Cardiac muscle cell (in vitro differentiated cells and primary cell): ENCODE measurements at regions not wholly inside any gene's neighbourhood (a gene's known extent, or its start where the extent isn't known, plus 50 kb on each side); places are given as distances from the start of the nearest gene placed in this dataset.
A peak's percentile ranks its signal among the peaks of the same experiment; 100 is the strongest.
"Not testable (repeated sequence)": the region's sequence is repeated elsewhere in the genome, so short reads cannot be mapped to it uniquely, and the experiment has no call there.

ENCODE experiments used
- DNase-seq, 2 donors: peaks; one replicate each; pipeline versions ENCODE4 v3.0.0 to v3.0.0-alpha.2; 2010 to 2017; ENCODE audit warnings: low read depth in 1 of 2, low spot score in 1 of 2
- H3K27ac ChIP-seq: fragments of 200-600 bp; sonication (generic); 2 replicates; pipeline ENCODE4 v1.5.1; 2016
- H3K27me3 ChIP-seq: fragments of 200-600 bp; sonication (generic); 2 replicates; pipeline ENCODE4 v1.6.0; 2016; ENCODE audit warnings: control low read depth
- H3K36me3 ChIP-seq: fragments of 200-600 bp; sonication (generic); 2 replicates; pipeline ENCODE4 v1.5.1; 2016; ENCODE audit warnings: control low read depth
- H3K4me1 ChIP-seq: fragments of 200-600 bp; sonication (generic); 2 replicates; pipeline ENCODE4 v1.8.1; 2017; ENCODE audit warnings: low read depth, mild to moderate bottlenecking, mixed run types
- H3K4me3 ChIP-seq: fragments of 200-600 bp; sonication (generic); 2 replicates; pipeline ENCODE4 v1.5.1; 2016; ENCODE audit warnings: mild to moderate bottlenecking
- H3K9me3 ChIP-seq: fragments of 200-600 bp; sonication (generic); 2 replicates; pipeline ENCODE4 v1.5.1; 2017; ENCODE audit warnings: low read depth, mild to moderate bottlenecking, control low read depth
- CTCF ChIP-seq: IDR thresholded peaks from 2 replicates; pipeline ENCODE4 v1.5.1; 2012; ENCODE audit warnings: low read depth, mild to moderate bottlenecking, low read length

GRCh38 chr5:67921004-67921601 is 294.5 kb upstream of the PIK3R1 start:
- no peak for DNase-seq
- no peak for TF ChIP-seq CTCF
- no peak overlapping the region for H3K27ac ChIP-seq

GRCh38 chr5:67919532-67919931 is 296.0 kb upstream of the PIK3R1 start:
- not testable (repeated sequence) for H3K36me3 ChIP-seq, H3K27me3 ChIP-seq, DNase-seq, H3K4me1 ChIP-seq, H3K9me3 ChIP-seq, H3K4me3 ChIP-seq, H3K27ac ChIP-seq

More at GRCh38 chr5:67921004-67921601, 294.5 kb upstream of the PIK3R1 start:
- H3K4me3 ChIP-seq: no peak overlapping the region
- no peaks in the 10 kb centered on the region for H3K27me3 ChIP-seq
- no peaks in the 10 kb centered on the region for H3K4me1 ChIP-seq
- H3K9me3 ChIP-seq: no peaks in the 10 kb centered on the region
- H3K36me3 ChIP-seq: no peaks in the 10 kb centered on the region

- TF ChIP-seq CTCF: no peak
- Histone ChIP-seq H3K4me3 (no peak overlapping the region), H3K4me1 (no peaks in the 10 kb centered on the region), H3K9me3 (no peaks in the 10 kb centered on the region), H3K27me3 (no peaks in the 10 kb centered on the region), H3K27ac (no peak overlapping the region), H3K36me3 (no peaks in the 10 kb centered on the region)
- DNase-seq: no peak
Observed at GRCh38 chr5:67917561-67917960, 298.0 kb upstream of the PIK3R1 start.

GRCh38 chr5:67910546-67910945 is 305.0 kb upstream of the PIK3R1 start:
- H3K9me3 ChIP-seq: no peaks in the 10 kb centered on the region
- H3K4me3 ChIP-seq: no peak overlapping the region
- no peaks in the 10 kb centered on the region for H3K27me3 ChIP-seq
- DNase-seq: peak in 1 of 2 donors; percentile 23
- no peak for TF ChIP-seq CTCF
- no peak overlapping the region for H3K27ac ChIP-seq
- no peaks in the 10 kb centered on the region for H3K4me1 ChIP-seq
- H3K36me3 ChIP-seq: no peaks in the 10 kb centered on the region

GRCh38 chr5:67908126-67908765 is 307.3 kb upstream of the PIK3R1 start:
- no peaks in the 10 kb centered on the region for H3K27me3 ChIP-seq
- no peak for DNase-seq
- no peak overlapping the region for H3K4me3 ChIP-seq
- H3K9me3 ChIP-seq: no peaks in the 10 kb centered on the region
- no peak overlapping the region for H3K27ac ChIP-seq
- TF ChIP-seq CTCF: no peak
- H3K36me3 ChIP-seq: no peaks in the 10 kb centered on the region
- H3K4me1 ChIP-seq: no peaks in the 10 kb centered on the region

GRCh38 chr5:67904366-67904765 is 311.2 kb upstream of the PIK3R1 start:
- no peaks in the 10 kb centered on the region for H3K4me1 ChIP-seq
- DNase-seq: no peak
- no peak for TF ChIP-seq CTCF
- no peaks in the 10 kb centered on the region for H3K27me3 ChIP-seq
- H3K4me3 ChIP-seq: no peak overlapping the region
- H3K27ac ChIP-seq: no peak overlapping the region
- H3K9me3 ChIP-seq: no peaks in the 10 kb centered on the region
- H3K36me3 ChIP-seq: no peaks in the 10 kb centered on the region
